H1 (cell line): ENCODE measurements at regions not wholly inside any gene's neighbourhood (a gene's known extent, or its start where the extent isn't known, plus 50 kb on each side); places are given as distances from the start of the nearest gene placed in this dataset.

Source experiments
- CTCF ChIA-PET: fragments of 300-600 bp; sonication (Branson Sonifier 250); formaldehyde crosslinking; loops from one replicate; lab custom pipeline; 2021; ENCODE audit not compliant: partially characterized antibody; lab: Charles Lee
- POLR2A ChIA-PET: fragments of 300-600 bp; sonication (Branson Sonifier 250); formaldehyde crosslinking; loops from one replicate; lab custom pipeline; 2021; ENCODE audit warnings: inconsistent platforms; ENCODE audit not compliant: partially characterized antibody; lab: Charles Lee
- DNase-seq, 2 experiments: peaks; one replicate each; pipeline versions ENCODE4 v3.0.0 to v3.0.0-alpha.2; 2010 to 2022; ENCODE audit warnings: low spot score in 2 of 2, low read depth in 1 of 2, mixed read lengths in 1 of 2
- FAIRE-seq: peaks from 2 replicates; lab custom pipeline; 2011; peaks lifted over from hg19 to GRCh38; lab: Jason Lieb, UNC
- H2AFZ ChIP-seq: 2 replicates; pipeline ENCODE4 v1.8.1; 2012; ENCODE audit warnings: low read length, inconsistent platforms
- H2AK5ac ChIP-seq: 2 replicates; pipeline ENCODE4 v1.6.1; 2013; ENCODE audit warnings: low read depth, low read length
- H2BK120ac ChIP-seq: replicated peaks from 2 replicates; pipeline ENCODE3; 2013; ENCODE audit warnings: low read depth, low read length, inconsistent platforms
- H2BK12ac ChIP-seq: 2 replicates; pipeline ENCODE4 v1.6.1; 2013; ENCODE audit warnings: low read depth, low read length
- H2BK15ac ChIP-seq: 2 replicates; pipeline ENCODE4 v1.6.1; 2013; ENCODE audit warnings: low read length
- H2BK20ac ChIP-seq: 2 replicates; pipeline ENCODE4 v1.6.1; 2013; ENCODE audit warnings: low read length
- H2BK5ac ChIP-seq: 2 replicates; pipeline ENCODE4 v1.6.1; 2013; ENCODE audit warnings: low read depth, low read length
- H3K14ac ChIP-seq: 2 replicates; pipeline ENCODE4 v1.6.1; 2013; ENCODE audit warnings: inconsistent platforms; ENCODE audit not compliant: insufficient read length
- H3K18ac ChIP-seq: 2 replicates; pipeline ENCODE4 v1.6.1; 2013; ENCODE audit warnings: low read length; ENCODE audit errors: extremely low read depth
- H3K23ac ChIP-seq: 2 replicates; pipeline ENCODE4 v1.6.1; 2013; ENCODE audit warnings: inconsistent platforms; ENCODE audit not compliant: insufficient read length
- H3K23me2 ChIP-seq: 2 replicates; pipeline ENCODE4 v1.6.1; 2013; ENCODE audit warnings: low read depth, low read length
- H3K27ac ChIP-seq: 2 replicates; pipeline ENCODE4 v1.6.1; 2011; ENCODE audit warnings: low read depth, low read length, inconsistent platforms
- H3K27me3 ChIP-seq, 4 experiments: replicated peaks in 1 of 4; 1 replicate in 1 of 4; 2 replicates in 3 of 4; pipeline versions ENCODE4 v1.6.1 to v1.8.1; 2011 to 2013; ENCODE audit warnings: low read length in 3 of 4, mild to moderate bottlenecking in 3 of 4, inconsistent platforms in 2 of 4, mixed read lengths in 2 of 4, moderate library complexity in 1 of 4; ENCODE audit not compliant: control insufficient read depth in 3 of 4, insufficient read depth in 3 of 4; ENCODE audit errors: extremely low read depth in 1 of 4
- H3K36me3 ChIP-seq, 4 experiments: 2 replicates each; pipeline versions ENCODE4 v1.6.1 to v1.8.1; 2011 to 2013; ENCODE audit warnings: mild to moderate bottlenecking in 4 of 4, low read length in 3 of 4, moderate library complexity in 2 of 4, control low read depth in 1 of 4, inconsistent platforms in 1 of 4; ENCODE audit not compliant: insufficient read depth in 4 of 4, control insufficient read depth in 2 of 4
- H3K4ac ChIP-seq: replicated peaks from 2 replicates; pipeline ENCODE3; 2013; ENCODE audit warnings: low read length, low read depth, mixed read lengths, inconsistent platforms; ENCODE audit not compliant: insufficient read length
- H3K4me1 ChIP-seq, 4 experiments: replicated peaks in 1 of 4; 1 replicate in 1 of 4; 2 replicates in 3 of 4; pipeline versions ENCODE4 v1.6.1 to v1.8.1; 2011 to 2013; ENCODE audit warnings: low read length in 3 of 4, inconsistent platforms in 2 of 4, mixed read lengths in 1 of 4; ENCODE audit not compliant: insufficient read depth in 4 of 4, control insufficient read depth in 3 of 4
- H3K4me2 ChIP-seq, 2 experiments: 2 replicates each; pipeline versions ENCODE4 v1.6.1 to v1.8.1; 2011 to 2013; ENCODE audit warnings: low read depth in 2 of 2, low read length in 2 of 2, control low read depth in 1 of 2, inconsistent platforms in 1 of 2, mild to moderate bottlenecking in 1 of 2; ENCODE audit not compliant: insufficient read depth in 1 of 2
- H3K4me3 ChIP-seq, 4 experiments: fragments of 200-600, 300-600 bp in 1 of 4; sonication (generic), shearing (Covaris generic), sonication (Bioruptor Twin) in 1 of 4; 2 replicates each; pipeline versions ENCODE4 v1.5.1 to v1.8.1; 2011 to 2016; ENCODE audit warnings: low read length in 4 of 4, low read depth in 3 of 4, control low read depth in 2 of 4, inconsistent platforms in 2 of 4, mild to moderate bottlenecking in 2 of 4, mixed read lengths in 1 of 4, moderate library complexity in 1 of 4; ENCODE audit not compliant: insufficient read depth in 2 of 4; ENCODE audit errors: extremely low read depth in 1 of 4
- H3K56ac ChIP-seq: replicated peaks from 2 replicates; pipeline ENCODE3; 2013; ENCODE audit warnings: low read depth, mild to moderate bottlenecking, mixed read lengths, low read length, inconsistent platforms; ENCODE audit not compliant: insufficient read length
- H3K79me1 ChIP-seq: 2 replicates; pipeline ENCODE4 v1.6.1; 2013; ENCODE audit warnings: low read depth, low read length, control low read depth
- H3K79me2 ChIP-seq, 2 experiments: 2 replicates each; pipeline versions ENCODE4 v1.6.1 to v1.8.1; 2012 to 2013; ENCODE audit warnings: low read length in 2 of 2, mild to moderate bottlenecking in 2 of 2, inconsistent platforms in 1 of 2; ENCODE audit not compliant: insufficient read depth in 2 of 2, control insufficient read depth in 1 of 2
- H3K9ac ChIP-seq, 4 experiments: replicated peaks in 1 of 4; 1 replicate in 1 of 4; 2 replicates in 3 of 4; pipeline versions ENCODE4 v1.6.1 to v1.8.1; 2011 to 2013; ENCODE audit warnings: low read depth in 3 of 4, low read length in 3 of 4, control low read depth in 2 of 4, mild to moderate bottlenecking in 2 of 4, moderate library complexity in 2 of 4, inconsistent platforms in 1 of 4; ENCODE audit errors: extremely low read depth in 1 of 4
- H3K9me3 ChIP-seq, 2 experiments: 2 replicates each; pipeline versions ENCODE4 v1.6.1 to v1.8.1; 2012 to 2013; ENCODE audit warnings: mild to moderate bottlenecking in 2 of 2, moderate library complexity in 2 of 2, control low read depth in 1 of 2, inconsistent platforms in 1 of 2, low read depth in 1 of 2, low read length in 1 of 2, mixed read lengths in 1 of 2; ENCODE audit not compliant: insufficient read depth in 2 of 2
- H4K20me1 ChIP-seq, 2 experiments: replicated peaks in 1 of 2; 2 replicates each; pipeline versions ENCODE3 to v1.8.1; 2011 to 2013; ENCODE audit warnings: inconsistent platforms in 2 of 2, low read length in 2 of 2, mild to moderate bottlenecking in 1 of 2; ENCODE audit not compliant: insufficient read depth in 2 of 2, control insufficient read depth in 1 of 2
- H4K5ac ChIP-seq: 2 replicates; pipeline ENCODE4 v1.6.1; 2013; ENCODE audit warnings: low read length, low read depth, mixed read lengths, inconsistent platforms; ENCODE audit not compliant: insufficient read length
- H4K8ac ChIP-seq: 2 replicates; pipeline ENCODE4 v1.8.0; 2013; ENCODE audit warnings: mild to moderate bottlenecking, moderate library complexity, low read length, inconsistent platforms; ENCODE audit not compliant: insufficient read depth; ENCODE audit errors: extremely low read depth
- H4K91ac ChIP-seq: replicated peaks from 2 replicates; pipeline ENCODE3; 2013; ENCODE audit warnings: low read length, mixed read lengths, inconsistent platforms; ENCODE audit not compliant: insufficient read length
- ASH2L ChIP-seq: fragments of 200-600, 300-600 bp; sonication (generic); IDR thresholded peaks from one replicate; pipeline ENCODE4 v1.7.1; 2017; ENCODE audit warnings: low read length
- CBX5 ChIP-seq: fragments of 300-800, 300-1000 bp; sonication (generic); IDR thresholded peaks from 2 replicates; pipeline ENCODE4 v1.7.1; 2016; ENCODE audit warnings: antibody characterized with exemption, low read length, low read depth
- CTCF ChIP-seq, 3 experiments: IDR thresholded peaks; 1 replicate in 2 of 3; 2 replicates in 1 of 3; pipeline versions ENCODE4 v1.5.1 to v1.6.1; 2011; ENCODE audit warnings: low read length in 3 of 3, mild to moderate bottlenecking in 3 of 3, inconsistent platforms in 2 of 3, low read depth in 1 of 3, moderate library complexity in 1 of 3; ENCODE audit not compliant: insufficient read depth in 1 of 3; ENCODE audit errors: control extremely low read depth in 1 of 3
- EP300 ChIP-seq, 2 experiments: IDR thresholded peaks; 1 replicate in 1 of 2; 2 replicates in 1 of 2; pipeline ENCODE4 v1.6.1; 2011 to 2012; ENCODE audit warnings: low read depth in 2 of 2, low read length in 2 of 2, mild to moderate bottlenecking in 2 of 2, borderline replicate concordance in 1 of 2, inconsistent platforms in 1 of 2, moderate library complexity in 1 of 2
- GABPA ChIP-seq: IDR thresholded peaks from 2 replicates; pipeline ENCODE4 v1.6.1; 2011; ENCODE audit warnings: mild to moderate bottlenecking, low read length, moderate library complexity, borderline replicate concordance; ENCODE audit not compliant: insufficient read depth
- HDAC6 ChIP-seq: IDR thresholded peaks from one replicate; pipeline ENCODE4 v1.7.1; 2012; ENCODE audit warnings: low read depth, mild to moderate bottlenecking, inconsistent platforms, low read length, moderate library complexity
- JUN ChIP-seq: IDR thresholded peaks from 2 replicates; pipeline ENCODE4 v1.6.1; 2011; ENCODE audit warnings: low read depth, mild to moderate bottlenecking, improper control_type of control experiment, low read length
- JUND ChIP-seq: IDR thresholded peaks from 2 replicates; pipeline ENCODE4 v1.6.1; 2011; ENCODE audit warnings: mild to moderate bottlenecking, improper control_type of control experiment, low read length
- MAFK ChIP-seq: IDR thresholded peaks from 2 replicates; pipeline ENCODE4 v1.6.1; 2012; ENCODE audit warnings: low read depth, mild to moderate bottlenecking, improper control_type of control experiment, low read length
- SRF ChIP-seq: IDR thresholded peaks from 2 replicates; pipeline ENCODE4 v1.6.1; 2011; ENCODE audit warnings: mild to moderate bottlenecking, low read depth, low read length, moderate library complexity
- TBP ChIP-seq: IDR thresholded peaks from 2 replicates; pipeline ENCODE4 v1.6.1; 2011; ENCODE audit warnings: low read depth, low read length, improper control_type of control experiment
- TEAD4 ChIP-seq: IDR thresholded peaks from 2 replicates; pipeline ENCODE4 v1.6.1; 2012; ENCODE audit warnings: low read depth, low read length, inconsistent platforms, mixed read lengths
- YY1 ChIP-seq: IDR thresholded peaks from 2 replicates; pipeline ENCODE4 v1.6.1; 2011; ENCODE audit warnings: low read depth, mild to moderate bottlenecking, low read length
- WGBS, 2 experiments: shearing (Covaris generic) in 1 of 2; methylation state at CpG; one replicate each; pipeline versions ENCODE4 v1.1.6 to v1.1.7; 2013 to 2015; ENCODE audit warnings: low lambda C conversion rate in 2 of 2, mixed read lengths in 2 of 2, inconsistent platforms in 1 of 2, low coverage in 1 of 2, missing lambda C conversion rate in 1 of 2; ENCODE audit not compliant: insufficient replicate concordance in 2 of 2, insufficient coverage in 1 of 2, insufficient read length in 1 of 2; ENCODE audit errors: extremely low coverage in 1 of 2, missing lambda C conversion rate in 1 of 2; 5-methylcytosine and 5-hydroxymethylcytosine counted together

GRCh38 chr2:182585001-182585400, 131.1 kb upstream of the DNAJC10 start:
- no peak overlapping the region for H3K4me2 ChIP-seq
- TF ChIP-seq MAFK (no peak), TEAD4 (no peak), SRF (no peak), GABPA (no peak), CTCF (IDR thresholded peaks at IDR 0.05; ENCODE audit: control extremely low read depth in 1 of 3, insufficient read depth in 1 of 3, low read depth in 1 of 3, low read length in 3 of 3) (no peak), CBX5 (no peak), ASH2L (no peak), TBP (no peak), HDAC6 (no peak), YY1 (no peak), JUN (no peak), JUND (no peak), EP300 (IDR thresholded peaks at IDR 0.05; ENCODE audit: borderline replicate concordance in 1 of 2, low read depth in 2 of 2, low read length in 2 of 2) (no peak)
- TF ChIP-seq, all 59 proteins: peak for 0
- Histone ChIP-seq H3K4me3 (no peak overlapping the region), H2BK120ac (no peak overlapping the region), H2BK5ac (no peak overlapping the region), H3K79me1 (no peaks in the 10 kb centered on the region), H3K9me3 (no peaks in the 10 kb centered on the region), H2BK12ac (no peak overlapping the region), H3K18ac (no peak overlapping the region), H3K23me2 (no peaks in the 10 kb centered on the region), H3K4me1 (no peaks in the 10 kb centered on the region), H4K8ac (no peak overlapping the region), H2AFZ (no peak overlapping the region), H2AK5ac (no peak overlapping the region), H3K4ac (no peak overlapping the region), H3K27me3 (no peaks in the 10 kb centered on the region), H4K20me1 (no peaks in the 10 kb centered on the region), H3K14ac (no peak overlapping the region), H3K79me2 (no peaks in the 10 kb centered on the region), H3K36me3 (no peaks in the 10 kb centered on the region), H4K5ac (no peak overlapping the region), H4K91ac (no peak overlapping the region), H3K27ac (no peak overlapping the region), H3K23ac (no peak overlapping the region), H3K9ac (no peak overlapping the region), H3K56ac (no peak overlapping the region), H2BK15ac (no peak overlapping the region), H2BK20ac (no peak overlapping the region)
- ChIA-PET POLR2A (no interaction called here), CTCF (interaction anchor here (0.6 to 1.5 kb wide), 6 partner anchors 13 to 344 kb away, joined by 3 to 7 read pairs (median 4); no protein-coding TSS in a partner anchor)
- no peak for DNase-seq
- 85% methylated on average over 3 of the region's 3 CpGs; no CpG with 5 or more reads in 1 of the 2 experiments for WGBS, 2 experiments
- no peak for FAIRE-seq
